HG03342 (cell line): ENCODE measurements at regions not wholly inside any gene's neighbourhood (a gene's known extent, or its start where the extent isn't known, plus 50 kb on each side); places are given as distances from the start of the nearest gene placed in this dataset.

Experiments
- ATAC-seq: cut with Tn5 transposase; IDR thresholded peaks from one replicate; pipeline ENCODE4 v1.9.1; 2021; ENCODE audit warnings: mild to moderate bottlenecking, moderate library complexity; ENCODE audit not compliant: unreplicated experiment

DNA sequence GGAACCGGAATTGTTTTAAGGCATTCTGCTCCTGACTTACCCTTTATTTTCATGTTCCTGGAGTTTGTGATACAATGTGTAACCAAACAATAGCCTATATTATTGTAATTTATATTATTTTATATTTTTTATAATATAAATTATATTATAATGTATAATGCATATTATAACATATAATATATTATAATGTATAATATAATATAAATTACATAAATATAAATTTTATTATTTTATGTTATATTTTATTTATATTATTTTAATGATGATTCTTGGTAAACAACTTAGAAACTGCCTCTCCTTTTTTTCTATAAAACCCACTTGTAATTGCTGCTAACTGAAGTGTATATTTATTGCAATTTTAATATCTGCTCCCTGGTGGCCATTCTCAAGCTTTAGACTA is 629.1 kb downstream of the MMUT start:
- ATAC-seq, result no peak

- ATAC-seq, result no peak
Observed at GRCh38 chr6:48826901-48827701, 636.0 kb downstream of the MMUT start.

DNA sequence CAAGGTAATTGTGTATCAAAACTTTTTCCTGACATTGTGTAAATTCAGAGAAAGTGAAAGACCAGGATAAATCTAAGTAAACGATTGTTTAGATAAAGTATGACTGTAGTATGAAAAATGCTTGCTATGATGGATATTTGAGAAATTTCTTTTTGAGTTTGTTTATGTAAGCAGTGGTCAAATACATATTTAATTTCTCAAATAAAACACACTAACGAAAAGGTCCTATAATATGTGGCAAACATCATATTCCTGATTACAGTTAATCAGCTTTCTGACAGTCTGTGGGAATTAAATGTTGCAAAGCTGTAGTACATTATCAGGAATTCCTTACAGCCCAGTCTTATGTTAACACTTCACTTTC is 636.9 kb downstream of the MMUT start:
- ATAC-seq, result no peak

DNA sequence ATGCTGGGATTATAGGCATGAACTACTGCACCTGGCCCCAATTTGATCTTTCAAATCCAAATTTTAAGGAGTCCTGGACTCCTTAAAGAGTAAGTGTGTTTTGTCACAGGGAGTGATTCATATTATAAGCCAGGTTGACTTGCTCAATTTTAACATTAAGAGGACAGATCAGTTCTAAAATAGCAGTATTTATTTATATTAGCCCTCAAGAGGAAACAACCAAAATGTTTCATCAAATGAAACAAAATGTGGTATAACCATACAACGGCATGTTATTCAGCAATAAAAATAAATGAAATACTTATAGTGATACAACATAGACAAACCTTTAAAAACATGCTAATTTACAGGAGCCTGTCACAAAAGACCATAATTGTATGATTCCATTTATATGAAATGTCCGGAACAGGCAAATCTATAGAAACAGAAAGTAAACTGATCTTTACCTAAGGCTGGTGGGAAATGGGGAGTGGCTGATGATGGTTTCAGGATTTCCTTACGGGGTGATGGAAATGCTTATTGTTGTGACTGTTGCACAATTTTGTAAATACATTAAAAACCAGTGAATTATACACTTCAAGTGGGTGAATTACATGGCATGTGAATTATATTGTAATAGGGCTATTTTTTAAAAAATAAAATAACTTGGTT is 637.4 kb downstream of the MMUT start:
- no peak for ATAC-seq

DNA sequence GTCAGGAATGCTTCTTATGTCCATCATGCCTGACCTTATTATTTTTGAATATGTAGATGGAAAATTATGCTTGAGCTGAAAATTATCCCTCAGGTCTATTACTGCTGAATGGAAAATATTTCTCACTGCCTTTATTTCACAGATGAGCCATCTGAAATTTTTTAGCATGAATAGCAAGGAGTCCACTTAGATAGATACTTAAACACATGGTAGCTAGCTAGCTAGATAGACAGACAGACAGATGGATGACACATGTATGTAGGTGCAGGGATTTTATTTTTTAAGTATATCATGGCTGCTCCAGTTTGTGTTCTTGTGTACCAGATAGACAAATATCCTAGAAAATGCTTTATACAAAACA is 645.0 kb downstream of the MMUT start:
- ATAC-seq, result no peak

DNA sequence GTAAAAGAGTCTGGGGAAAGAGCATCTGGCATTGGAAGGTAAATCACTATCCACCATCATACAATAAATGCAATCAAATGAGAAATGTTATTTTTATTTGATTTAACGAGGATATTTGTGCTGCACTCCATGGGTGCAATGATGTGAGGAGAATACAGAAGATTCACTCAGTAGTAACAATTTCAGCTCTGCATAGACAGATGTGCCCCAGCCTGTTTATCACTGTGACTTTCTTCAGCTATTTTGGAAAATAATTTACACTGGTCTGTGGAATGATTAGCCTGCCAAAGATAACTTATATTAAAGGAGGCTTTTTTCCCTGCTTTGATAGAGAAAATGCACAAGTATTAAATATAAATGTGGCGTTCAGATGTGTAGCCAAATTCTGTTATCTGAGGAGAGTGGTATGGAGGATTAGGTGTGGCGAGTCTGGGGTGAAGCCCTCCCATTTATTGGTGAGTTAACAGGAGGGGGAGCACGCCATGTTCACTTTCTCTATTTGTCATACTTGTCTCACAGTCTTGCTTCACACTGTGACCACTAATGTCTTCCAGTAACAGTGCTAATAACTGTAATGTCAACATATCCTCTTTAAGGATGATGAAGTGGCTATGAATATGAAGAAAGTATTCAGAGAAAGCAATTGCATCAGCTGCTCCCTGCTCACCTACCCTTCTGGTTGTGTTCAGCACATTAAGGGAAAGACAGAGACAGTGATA is 645.6 kb downstream of the MMUT start:
- no peak for ATAC-seq

DNA sequence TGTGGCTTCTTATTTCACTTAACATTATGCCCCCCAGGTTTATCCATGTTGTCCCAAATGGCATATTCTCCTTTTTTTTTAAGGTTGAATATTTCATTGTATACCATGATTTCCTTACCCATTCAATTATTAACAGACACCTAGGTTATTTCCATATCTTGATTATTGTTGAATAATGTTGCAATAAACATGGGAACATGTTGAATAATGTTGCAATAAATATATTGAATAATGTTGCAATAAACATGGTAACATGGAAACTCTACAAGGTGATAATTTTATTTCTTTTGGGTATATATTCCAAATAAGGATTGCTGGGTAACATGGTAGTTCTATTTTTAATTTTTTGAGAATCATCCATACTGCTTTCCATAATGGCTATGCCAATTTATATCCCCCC is 648.1 kb downstream of the MMUT start:
- no peak for ATAC-seq

DNA sequence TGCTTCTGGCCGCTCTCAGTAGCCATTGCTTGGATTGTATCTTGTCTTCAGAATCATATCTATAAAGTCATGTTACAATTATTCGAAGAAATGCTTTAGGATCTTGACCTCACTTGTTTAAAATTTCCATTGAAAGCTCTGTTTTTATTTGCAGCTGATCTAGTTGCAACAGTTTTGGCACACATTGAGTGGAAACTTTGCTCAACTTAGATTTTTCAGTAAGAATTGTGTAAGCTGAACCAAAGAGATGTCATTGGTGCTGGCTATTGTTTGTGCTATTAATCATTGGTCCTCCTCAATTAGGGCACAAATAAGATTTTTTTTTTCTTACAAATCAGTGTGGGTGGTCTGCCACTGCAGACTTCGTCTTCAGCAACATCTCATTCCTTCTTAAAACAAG is 649.2 kb downstream of the MMUT start:
- ATAC-seq, result no peak

DNA sequence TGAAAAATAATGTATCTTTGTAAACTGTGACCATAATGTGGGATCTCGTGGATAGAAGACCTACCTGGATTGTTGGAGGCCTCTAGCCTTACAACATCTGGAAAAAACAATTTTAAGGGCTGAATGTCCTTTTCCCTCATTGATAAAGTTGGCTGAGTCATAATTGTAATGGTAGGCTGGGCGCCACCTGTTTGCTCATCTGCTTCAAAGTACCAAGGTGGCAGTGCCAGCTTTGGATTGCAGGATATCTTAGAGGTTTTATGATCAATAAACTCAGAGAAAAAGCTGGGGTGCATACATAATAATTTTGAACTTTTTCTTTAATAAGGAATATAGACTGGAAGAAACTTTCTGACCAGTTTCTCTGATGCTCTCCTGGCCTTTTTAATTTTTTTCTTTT is 653.4 kb downstream of the MMUT start:
- no peak for ATAC-seq

GRCh38 chr6:48809245-48809644 is 653.8 kb downstream of the MMUT start:
- ATAC-seq, result no peak

- ATAC-seq, result no peak
Observed at GRCh38 chr6:48798296-48798695, 664.8 kb downstream of the MMUT start.

GRCh38 chr6:48782225-48782624 is 671.2 kb upstream of the PTCHD4 start:
- no peak for ATAC-seq

DNA sequence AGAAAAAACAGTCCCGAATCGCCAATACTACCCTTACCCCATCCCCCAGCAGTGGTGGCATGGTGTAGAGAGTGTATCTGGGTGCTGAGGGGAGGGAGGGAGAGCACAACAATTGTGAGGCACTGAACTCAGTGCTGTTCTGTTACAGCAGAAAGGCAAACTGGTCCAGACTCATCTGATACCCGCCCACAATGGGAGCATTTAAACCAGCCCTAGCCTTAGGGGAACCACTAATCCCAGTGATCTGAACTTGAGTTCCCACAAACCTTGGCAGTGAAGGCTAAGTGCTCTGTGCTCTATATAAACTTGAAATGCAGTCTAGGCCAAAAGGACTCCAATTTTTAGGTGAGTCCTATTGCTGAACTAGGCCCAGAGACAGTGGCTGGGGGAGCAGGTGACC is 666.4 kb upstream of the PTCHD4 start:
- ATAC-seq, result no peak

GRCh38 chr6:48775157-48775556 is 664.2 kb upstream of the PTCHD4 start:
- ATAC-seq, result no peak

DNA sequence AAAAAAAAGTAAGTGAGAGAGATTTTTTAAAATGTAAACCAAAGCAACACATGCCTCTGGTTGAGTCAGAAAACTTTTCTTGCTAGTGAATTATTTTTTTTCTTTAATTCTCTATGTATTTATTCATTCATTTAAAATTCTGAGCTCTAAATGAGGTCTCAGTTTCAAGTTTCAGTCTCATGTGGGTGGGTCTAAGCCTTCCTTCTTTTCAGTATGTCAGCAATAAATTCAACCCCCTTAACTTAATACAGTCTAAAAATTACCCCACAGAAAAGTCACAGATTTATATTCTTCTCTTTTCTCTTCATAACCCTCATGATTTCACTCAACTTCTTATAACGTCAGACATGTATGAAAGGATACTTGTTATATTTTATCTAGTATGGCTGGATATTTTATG is 663.3 kb upstream of the PTCHD4 start:
- ATAC-seq, result no peak

GRCh38 chr6:48766349-48766748 is 655.4 kb upstream of the PTCHD4 start:
- ATAC-seq, result no peak

DNA sequence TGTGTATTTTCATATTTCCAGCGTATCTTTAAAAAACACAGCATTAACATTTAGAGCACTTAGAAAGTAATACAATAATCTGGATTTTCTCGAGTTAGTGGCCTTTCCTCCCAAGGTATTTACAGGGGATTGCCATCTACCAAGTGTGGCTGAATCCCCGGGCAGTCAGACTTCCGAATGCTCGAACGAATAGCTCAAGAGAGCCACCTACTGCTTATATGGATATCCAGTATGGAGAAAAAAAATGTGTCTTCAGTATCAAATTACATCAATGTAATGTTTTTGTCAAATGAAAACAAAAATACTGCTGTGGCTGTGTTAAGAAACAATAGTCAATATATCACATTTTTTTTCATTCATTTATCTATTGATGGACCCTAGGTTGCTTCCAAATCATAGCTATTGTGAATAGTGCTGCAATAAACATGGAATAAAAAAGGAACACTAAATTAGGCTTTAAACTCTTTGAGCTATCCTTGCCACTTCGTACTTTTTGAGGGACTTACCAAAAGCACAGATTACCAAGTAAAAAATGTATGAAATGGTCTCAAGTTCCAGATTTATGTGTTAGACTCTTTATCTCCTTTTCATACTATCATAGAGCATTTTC is 654.5 kb upstream of the PTCHD4 start:
- ATAC-seq, result no peak

DNA sequence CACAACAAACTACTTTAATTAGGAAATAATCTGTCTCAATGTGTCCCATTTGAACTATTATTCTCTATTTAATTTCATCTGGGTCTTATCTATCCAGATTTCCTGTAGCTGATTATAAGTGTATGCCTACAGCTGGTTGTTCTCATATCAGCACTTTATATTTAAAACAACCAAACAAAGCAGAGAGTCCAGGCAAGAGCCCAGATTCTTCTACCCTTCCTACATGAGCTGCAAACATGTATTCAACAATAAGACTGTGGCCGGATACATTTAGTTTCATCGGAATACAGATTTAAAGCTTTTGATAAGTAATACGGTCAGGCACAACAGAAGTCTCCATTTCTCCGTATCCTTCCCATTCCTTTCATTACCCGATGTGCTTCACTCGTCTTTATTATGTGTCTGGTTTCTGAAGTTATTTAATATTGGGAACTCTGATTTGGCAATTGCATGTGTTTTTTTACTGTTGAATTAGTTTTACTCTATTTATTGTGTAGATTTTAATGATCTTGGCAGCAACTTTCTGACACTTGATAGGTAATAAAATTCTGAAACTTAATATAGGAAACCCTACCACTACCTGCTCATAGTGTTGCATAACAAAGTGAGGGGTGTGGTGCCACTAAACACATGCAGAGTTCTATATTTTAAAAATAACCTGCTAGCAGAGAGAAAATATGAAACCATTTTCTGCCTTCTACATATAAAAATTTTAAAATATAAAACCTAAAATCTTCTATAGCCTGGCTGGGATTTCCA is 653.5 kb upstream of the PTCHD4 start:
- no peak for ATAC-seq

DNA sequence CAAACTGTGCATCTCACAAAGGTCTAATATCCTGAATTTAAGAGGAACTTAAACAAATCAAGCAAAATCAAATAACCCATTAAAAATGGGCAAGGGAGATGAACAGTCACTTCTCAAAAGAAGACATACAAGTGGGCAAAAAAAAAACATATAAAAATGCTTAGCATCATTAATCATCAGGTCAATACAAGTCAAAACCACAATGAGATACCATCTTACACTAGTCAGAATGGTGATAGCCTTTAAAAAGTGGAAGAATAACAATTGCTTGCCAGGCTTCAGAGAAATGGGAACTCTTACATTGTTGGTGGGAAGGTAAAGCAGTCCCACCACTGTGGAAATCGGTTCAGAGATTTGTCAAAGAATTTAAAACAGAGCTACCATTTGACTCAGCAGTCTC is 646.7 kb upstream of the PTCHD4 start:
- ATAC-seq, result no peak

DNA sequence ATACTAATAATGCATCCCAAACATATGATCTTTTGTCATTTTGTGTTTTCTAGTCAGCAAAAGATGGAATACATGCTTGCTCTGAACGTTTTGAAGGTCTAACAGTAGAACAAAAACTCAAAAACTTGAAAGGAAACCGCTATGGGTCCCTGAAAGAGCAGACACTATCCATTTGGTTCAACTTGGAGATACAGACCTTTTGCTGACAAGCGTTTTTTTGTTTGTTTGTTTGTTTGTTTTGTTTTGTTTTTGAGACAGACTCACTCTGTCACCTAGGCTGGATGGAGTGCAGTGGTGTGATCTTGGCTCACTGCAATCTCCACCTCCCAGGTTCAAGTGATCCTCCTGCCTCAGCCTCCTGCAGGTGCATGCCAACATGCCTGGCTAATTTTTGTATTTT is 644.3 kb upstream of the PTCHD4 start:
- no peak for ATAC-seq

DNA sequence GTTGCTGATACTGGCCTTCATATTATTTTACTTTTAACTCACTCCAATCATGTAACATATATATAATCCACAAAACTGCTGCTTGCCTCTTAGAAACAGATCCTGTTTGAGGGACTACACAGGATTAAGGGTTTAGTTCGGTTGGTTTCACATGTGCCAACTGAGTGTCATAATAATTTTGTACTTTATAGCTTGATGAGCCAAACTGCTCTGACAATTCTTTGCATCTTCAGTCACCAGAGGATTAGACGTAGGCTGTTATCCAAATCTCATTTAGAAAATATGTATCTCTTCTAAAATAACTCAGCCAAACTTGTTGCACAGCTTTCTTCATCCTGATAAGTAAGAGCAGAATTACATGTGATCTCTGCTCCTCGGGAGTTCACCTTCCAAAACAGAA is 643.6 kb upstream of the PTCHD4 start:
- no peak for ATAC-seq
